Activated CD4-positive, alpha-beta T cell treated with anti-CD3 and anti-CD28 coated beads, Interleukin-10, Interleukin-2, amounts not matched to agents 100 ng/mL and 50 ng/mL, durations not matched to agents 16 hours and 8 hours (primary cell): ENCODE measurements at regions not wholly inside any gene's neighbourhood (a gene's known extent, or its start where the extent isn't known, plus 50 kb on each side); places are given as distances from the start of the nearest gene placed in this dataset.

Source experiments
- DNase-seq: peaks from one replicate; pipeline ENCODE4 v3.0.0-alpha.2; 2020

- no peak for DNase-seq
Measured at GRCh38 chr6:6533176-6533575, 55.3 kb upstream of the LY86 start.

- DNase-seq: no peak
Measured at GRCh38 chr6:6534399-6534798, 54.1 kb upstream of the LY86 start.

GRCh38 chr6:6537488-6538260, 50.8 kb upstream of the LY86 start:
- DNase-seq: no peak

- no peak for DNase-seq
Measured at GRCh38 chr6:6538261-6538660, 50.3 kb upstream of the LY86 start.
